ENCODE measurements at regions not wholly inside any gene's neighbourhood (a gene's known extent, or its start where the extent isn't known, plus 50 kb on each side); places are given as distances from the start of the nearest gene placed in this dataset.

GRCh38 chr12:85393606-85394005 is 113.6 kb downstream of the ALX1 start:
- H4K20me1 ChIP-seq (ENCODE audit: insufficient read depth, low read length) = no peaks in the 10 kb centered on the region

DNA sequence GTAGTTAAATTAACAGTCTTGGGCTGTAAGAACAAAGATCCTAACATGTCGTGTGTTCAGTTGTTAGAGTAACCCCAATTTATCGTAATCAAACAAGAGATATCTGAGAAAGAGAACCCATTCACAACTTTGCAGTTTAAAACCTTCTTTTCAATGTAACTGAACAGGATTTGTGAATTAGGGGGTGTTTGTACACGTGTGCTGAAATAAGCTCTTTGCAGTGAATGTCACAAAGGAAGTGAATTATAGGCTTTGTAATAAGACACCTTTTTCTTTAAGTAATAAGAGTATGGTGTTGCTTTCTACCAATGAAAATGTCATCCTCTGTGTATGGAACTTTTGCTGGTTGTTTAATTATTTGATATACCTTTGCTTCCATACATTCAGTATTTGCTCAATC is 114.0 kb downstream of the ALX1 start:
- Histone ChIP-seq H3K9me3 (ENCODE audit: low read length) (no peaks in the 10 kb centered on the region), H3K27ac (ENCODE audit: low read depth, low read length, poor library complexity, severe bottlenecking) (no peak overlapping the region), H3K36me3 (ENCODE audit: insufficient read depth, low read length) (no peaks in the 10 kb centered on the region)

More at GRCh38 chr12:85393606-85394005, 113.6 kb downstream of the ALX1 start:
- no peak overlapping the region for H3K4me2 ChIP-seq (ENCODE audit: low read length)
- H3K4me3 ChIP-seq (ENCODE audit: low read depth, low read length, poor library complexity, severe bottlenecking) = no peak overlapping the region
- no peak overlapping the region for H3K9ac ChIP-seq (ENCODE audit: low read length)
- H3K4me1 ChIP-seq (ENCODE audit: insufficient read depth, low read length, severe bottlenecking) = no peaks in the 10 kb centered on the region
- H3F3A ChIP-seq (ENCODE audit: insufficient read depth, low read length) = no peaks in the 10 kb centered on the region
- TF ChIP-seq EZH2 (IDR thresholded peaks at IDR 0.05; ENCODE audit: borderline replicate concordance, low read length) (no peak), CTCF (IDR thresholded peaks at IDR 0.05; ENCODE audit: low read length) (no peak)
- H3K79me2 ChIP-seq (ENCODE audit: insufficient read depth, low read length) = no peaks in the 10 kb centered on the region
- H3K9me2 ChIP-seq (ENCODE audit: low read depth, low read length) = no peaks in the 10 kb centered on the region
- no peaks in the 10 kb centered on the region for H3K9me3 ChIP-seq (ENCODE audit: low read length)
- H3K27me3 ChIP-seq (ENCODE audit: insufficient read depth, low read length) = no peaks in the 10 kb centered on the region
- H3K36me3 ChIP-seq (ENCODE audit: insufficient read depth, low read length) = no peaks in the 10 kb centered on the region
- H3K27ac ChIP-seq (ENCODE audit: low read depth, low read length, poor library complexity, severe bottlenecking) = no peak overlapping the region
- no peak overlapping the region for H2AFZ ChIP-seq (ENCODE audit: low read length)

DNA sequence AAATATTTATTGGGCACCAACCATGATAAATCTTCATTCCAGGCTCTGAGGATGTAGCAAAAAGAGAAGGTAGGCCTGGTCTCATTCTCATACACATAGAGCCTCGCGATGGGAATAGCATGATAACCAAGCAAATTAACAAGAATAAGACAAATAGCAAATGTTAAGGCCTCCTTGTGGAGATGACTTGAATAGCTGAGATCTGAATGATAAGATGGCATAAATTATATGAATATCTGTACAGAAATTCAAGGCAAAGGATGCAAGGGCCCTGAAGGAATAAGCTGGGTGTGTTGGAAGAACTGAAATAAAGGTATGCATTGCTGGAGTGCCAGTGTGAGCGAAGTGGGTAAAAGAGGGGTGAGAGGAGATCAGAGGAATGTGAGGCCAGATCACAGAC is 114.8 kb downstream of the ALX1 start:
- no peaks in the 10 kb centered on the region for H3K79me2 ChIP-seq (ENCODE audit: insufficient read depth, low read length)
- H4K20me1 ChIP-seq (ENCODE audit: insufficient read depth, low read length) = no peaks in the 10 kb centered on the region
- no peaks in the 10 kb centered on the region for H3F3A ChIP-seq (ENCODE audit: insufficient read depth, low read length)
- TF ChIP-seq CTCF (IDR thresholded peaks at IDR 0.05; ENCODE audit: low read length) = no peak; the same call in 1 of the 2 replicates
- TF ChIP-seq EZH2 (IDR thresholded peaks at IDR 0.05; ENCODE audit: borderline replicate concordance, low read length) = no peak
- no peak overlapping the region for H2AFZ ChIP-seq (ENCODE audit: low read length)
- H3K9me3 ChIP-seq (ENCODE audit: low read length) = no peaks in the 10 kb centered on the region
- H3K9ac ChIP-seq (ENCODE audit: low read length) = no peak overlapping the region
- H3K36me3 ChIP-seq (ENCODE audit: insufficient read depth, low read length) = no peaks in the 10 kb centered on the region
- H3K27ac ChIP-seq (ENCODE audit: low read depth, low read length, poor library complexity, severe bottlenecking) = no peak overlapping the region
- H3K9me2 ChIP-seq (ENCODE audit: low read depth, low read length) = no peaks in the 10 kb centered on the region
- no peak overlapping the region for H3K4me2 ChIP-seq (ENCODE audit: low read length)
- no peaks in the 10 kb centered on the region for H3K4me1 ChIP-seq (ENCODE audit: insufficient read depth, low read length, severe bottlenecking)
- no peak overlapping the region for H3K4me3 ChIP-seq (ENCODE audit: low read depth, low read length, poor library complexity, severe bottlenecking)
- H3K27me3 ChIP-seq (ENCODE audit: insufficient read depth, low read length) = no peaks in the 10 kb centered on the region

More for the DNA sequence above, 114.0 kb downstream of the ALX1 start:
- Histone ChIP-seq H3K9ac (ENCODE audit: low read length) (no peak overlapping the region), H3K4me1 (ENCODE audit: insufficient read depth, low read length, severe bottlenecking) (no peaks in the 10 kb centered on the region), H4K20me1 (ENCODE audit: insufficient read depth, low read length) (no peaks in the 10 kb centered on the region), H3K4me2 (ENCODE audit: low read length) (no peak overlapping the region), H3F3A (ENCODE audit: insufficient read depth, low read length) (no peaks in the 10 kb centered on the region), H3K9me2 (ENCODE audit: low read depth, low read length) (no peaks in the 10 kb centered on the region), H3K27me3 (ENCODE audit: insufficient read depth, low read length) (no peaks in the 10 kb centered on the region), H2AFZ (ENCODE audit: low read length) (no peak overlapping the region), H3K4me3 (ENCODE audit: low read depth, low read length, poor library complexity, severe bottlenecking) (no peak overlapping the region), H3K79me2 (ENCODE audit: insufficient read depth, low read length) (no peaks in the 10 kb centered on the region)
- no peak for TF ChIP-seq CTCF (IDR thresholded peaks at IDR 0.05; ENCODE audit: low read length)
- TF ChIP-seq EZH2 (IDR thresholded peaks at IDR 0.05; ENCODE audit: borderline replicate concordance, low read length) = no peak
